ENCODE measurements at regions not wholly inside any gene's neighbourhood (a gene's known extent, or its start where the extent isn't known, plus 50 kb on each side); places are given as distances from the start of the nearest gene placed in this dataset.

DNA sequence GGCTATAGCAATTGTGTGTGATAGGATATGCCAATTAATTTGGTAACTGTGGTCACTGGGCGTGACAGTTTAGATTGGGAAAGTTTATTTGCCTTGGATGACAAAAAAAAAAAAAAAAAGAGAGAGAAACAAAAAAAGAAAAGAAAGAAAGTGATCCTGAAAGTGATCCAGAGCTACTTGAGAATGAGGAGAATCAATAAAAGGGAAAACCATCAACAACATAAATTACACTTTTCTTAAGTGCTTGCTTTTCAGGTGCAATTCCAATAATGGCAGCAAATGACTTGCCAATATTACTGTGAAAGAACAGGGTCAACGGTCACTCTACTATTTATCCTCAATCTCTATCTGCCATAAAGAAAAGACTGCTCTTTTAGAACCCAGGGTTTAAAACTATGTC, 191.8 kb upstream of the SEMA3C start:
- no peaks in the 10 kb centered on the region for H3K9me1 ChIP-seq (replicated peaks; ENCODE audit: control insufficient read depth, extremely low read depth, insufficient read depth, low read length)
- no peak overlapping the region for H3K27ac ChIP-seq (ENCODE audit: insufficient read depth, low read depth, low read length)
- FAIRE-seq, result no peak
- H3K36me3 ChIP-seq (ENCODE audit: control insufficient read depth in 2 of 2, extremely low read depth in 1 of 2, insufficient read depth in 2 of 2, low read length in 2 of 2), result no peaks in the 10 kb centered on the region
- no peak for DNase-seq (ENCODE audit: low read depth, low spot score)
- no peak overlapping the region for H2AFZ ChIP-seq (ENCODE audit: low read depth, low read length)
- no peaks in the 10 kb centered on the region for H3K27me3 ChIP-seq (ENCODE audit: control insufficient read depth in 2 of 2, insufficient read depth in 2 of 2, low read length in 2 of 2)
- no peak overlapping the region for H3K4me3 ChIP-seq (replicated peaks in 1 of 3; ENCODE audit: insufficient read depth in 1 of 3, low read depth in 1 of 3, low read length in 3 of 3)
- H3K9ac ChIP-seq (replicated peaks; ENCODE audit: extremely low read depth, insufficient read depth, low read length), result no peak overlapping the region
- H3K4me1 ChIP-seq (ENCODE audit: control insufficient read depth, extremely low read depth, insufficient read depth, low read length), result no peaks in the 10 kb centered on the region
- no peaks in the 10 kb centered on the region for H3K79me2 ChIP-seq (ENCODE audit: control insufficient read depth, insufficient read depth, low read length)
- intact Hi-C loops (cut with micrococcal nuclease), result no loop called here
- ChIA-PET CTCF (interaction anchor here (0.7 kb wide), 1 partner anchor 60 kb away, joined by 3 read pairs; no protein-coding TSS in a partner anchor), POLR2A (no interaction called here)
- no peaks in the 10 kb centered on the region for H4K20me1 ChIP-seq (replicated peaks; ENCODE audit: control insufficient read depth, extremely low read depth, insufficient read depth, low read length)
- BruUV-seq (replicated peaks), result no TSS peak
- dilution Hi-C loops (cut with MboI; ENCODE audit: extremely low pct_ligation_motif_present, low sequenced_read_pairs), result no loop called here
- no peak overlapping the region for H3K4me2 ChIP-seq (ENCODE audit: insufficient read depth, low read length)
- no peak for TF ChIP-seq GATA2 (IDR thresholded peaks at IDR 0.05; ENCODE audit: insufficient read depth, insufficient read length, low read depth, low read length)
- no peak for TF ChIP-seq EZH2 (IDR thresholded peaks at IDR 0.05; ENCODE audit: borderline replicate concordance, low read depth, low read length, severe bottlenecking)
- TF ChIP-seq, protein P1, sequence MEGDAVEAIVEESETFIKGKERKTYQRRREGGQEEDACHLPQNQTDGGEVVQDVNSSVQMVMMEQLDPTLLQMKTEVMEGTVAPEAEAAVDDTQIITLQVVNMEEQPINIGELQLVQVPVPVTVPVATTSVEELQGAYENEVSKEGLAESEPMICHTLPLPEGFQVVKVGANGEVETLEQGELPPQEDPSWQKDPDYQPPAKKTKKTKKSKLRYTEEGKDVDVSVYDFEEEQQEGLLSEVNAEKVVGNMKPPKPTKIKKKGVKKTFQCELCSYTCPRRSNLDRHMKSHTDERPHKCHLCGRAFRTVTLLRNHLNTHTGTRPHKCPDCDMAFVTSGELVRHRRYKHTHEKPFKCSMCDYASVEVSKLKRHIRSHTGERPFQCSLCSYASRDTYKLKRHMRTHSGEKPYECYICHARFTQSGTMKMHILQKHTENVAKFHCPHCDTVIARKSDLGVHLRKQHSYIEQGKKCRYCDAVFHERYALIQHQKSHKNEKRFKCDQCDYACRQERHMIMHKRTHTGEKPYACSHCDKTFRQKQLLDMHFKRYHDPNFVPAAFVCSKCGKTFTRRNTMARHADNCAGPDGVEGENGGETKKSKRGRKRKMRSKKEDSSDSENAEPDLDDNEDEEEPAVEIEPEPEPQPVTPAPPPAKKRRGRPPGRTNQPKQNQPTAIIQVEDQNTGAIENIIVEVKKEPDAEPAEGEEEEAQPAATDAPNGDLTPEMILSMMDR (IDR thresholded peaks at IDR 0.05; ENCODE audit: extremely low read depth in 1 of 2, insufficient read depth in 1 of 2, low read depth in 1 of 2, low read length in 2 of 2), result no peak
- TF ChIP-seq POLR2AphosphoS5 (IDR thresholded peaks at IDR 0.05; ENCODE audit: insufficient read depth, low read depth, low read length), result no peak
- no peak for TF ChIP-seq FOS (IDR thresholded peaks at IDR 0.05; ENCODE audit: borderline replicate concordance, insufficient read depth, low read length)
- no peak for TF ChIP-seq POLR2A (IDR thresholded peaks at IDR 0.05; ENCODE audit: low read depth, low read length)
- no peak for TF ChIP-seq MYC (IDR thresholded peaks at IDR 0.05; ENCODE audit: low read depth, low read length)
- H3K9me3 ChIP-seq (replicated peaks; ENCODE audit: control insufficient read depth, insufficient read depth, low read length), result no peaks in the 10 kb centered on the region

DNA sequence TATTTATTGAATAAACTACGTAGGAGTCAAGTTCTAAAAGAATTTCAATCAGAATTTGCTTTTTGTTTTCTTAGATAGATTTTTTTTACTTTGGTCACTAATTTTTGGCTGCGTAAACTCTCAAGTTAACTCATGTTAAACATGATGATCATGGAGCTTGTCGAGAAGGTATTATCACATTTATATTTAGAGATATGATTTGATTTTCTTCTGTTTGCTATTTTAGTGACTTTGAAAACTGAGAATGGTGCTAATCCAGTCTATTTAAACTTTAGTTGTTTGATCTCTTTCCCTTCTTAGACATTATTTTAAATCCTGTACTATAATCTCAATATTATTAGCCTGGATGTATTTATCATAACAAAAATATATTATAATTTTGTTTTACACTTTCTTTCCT, 179.4 kb upstream of the SEMA3C start:
- no peaks in the 10 kb centered on the region for H3K9me1 ChIP-seq (replicated peaks; ENCODE audit: control insufficient read depth, extremely low read depth, insufficient read depth, low read length)
- CTCF ChIA-PET, result no interaction called here
- H4K20me1 ChIP-seq (replicated peaks; ENCODE audit: control insufficient read depth, extremely low read depth, insufficient read depth, low read length), result no peaks in the 10 kb centered on the region
- intact Hi-C loops (cut with micrococcal nuclease) (no loop called here), dilution Hi-C loops (cut with MboI; ENCODE audit: extremely low pct_ligation_motif_present, low sequenced_read_pairs) (no loop called here)
- no peak for FAIRE-seq
- no peak overlapping the region for H2AFZ ChIP-seq (ENCODE audit: low read depth, low read length)
- H3K4me2 ChIP-seq (ENCODE audit: insufficient read depth, low read length), result no peak overlapping the region
- no peaks in the 10 kb centered on the region for H3K36me3 ChIP-seq (ENCODE audit: control insufficient read depth in 2 of 2, extremely low read depth in 1 of 2, insufficient read depth in 2 of 2, low read length in 2 of 2)
- no peaks in the 10 kb centered on the region for H3K9me3 ChIP-seq (replicated peaks; ENCODE audit: control insufficient read depth, insufficient read depth, low read length)
- H3K27me3 ChIP-seq (ENCODE audit: control insufficient read depth in 2 of 2, insufficient read depth in 2 of 2, low read length in 2 of 2), result no peaks in the 10 kb centered on the region
- no peak overlapping the region for H3K4me3 ChIP-seq (replicated peaks in 1 of 3; ENCODE audit: insufficient read depth in 1 of 3, low read depth in 1 of 3, low read length in 3 of 3)
- H3K79me2 ChIP-seq (ENCODE audit: control insufficient read depth, insufficient read depth, low read length), result no peaks in the 10 kb centered on the region
- POLR2A ChIA-PET, result no interaction called here
- DNase-seq (ENCODE audit: low read depth, low spot score), result no peak
- BruUV-seq (replicated peaks), result no TSS peak
- H3K4me1 ChIP-seq (ENCODE audit: control insufficient read depth, extremely low read depth, insufficient read depth, low read length), result no peaks in the 10 kb centered on the region
- TF ChIP-seq EZH2 (IDR thresholded peaks at IDR 0.05; ENCODE audit: borderline replicate concordance, low read depth, low read length, severe bottlenecking) (no peak), GATA2 (IDR thresholded peaks at IDR 0.05; ENCODE audit: insufficient read depth, insufficient read length, low read depth, low read length) (no peak), POLR2AphosphoS5 (IDR thresholded peaks at IDR 0.05; ENCODE audit: insufficient read depth, low read depth, low read length) (no peak), JUN (IDR thresholded peaks at IDR 0.05; ENCODE audit: borderline replicate concordance, insufficient read depth, insufficient read length, low read depth) (no peak), MYC (IDR thresholded peaks at IDR 0.05; ENCODE audit: low read depth, low read length) (no peak), FOS (IDR thresholded peaks at IDR 0.05; ENCODE audit: borderline replicate concordance, insufficient read depth, low read length) (no peak), POLR2A (IDR thresholded peaks at IDR 0.05; ENCODE audit: low read depth, low read length) (no peak)
- TF ChIP-seq, protein P1 (IDR thresholded peaks at IDR 0.05; ENCODE audit: extremely low read depth in 1 of 2, insufficient read depth in 1 of 2, low read depth in 1 of 2, low read length in 2 of 2), result no peak
- TF ChIP-seq, protein P2, sequence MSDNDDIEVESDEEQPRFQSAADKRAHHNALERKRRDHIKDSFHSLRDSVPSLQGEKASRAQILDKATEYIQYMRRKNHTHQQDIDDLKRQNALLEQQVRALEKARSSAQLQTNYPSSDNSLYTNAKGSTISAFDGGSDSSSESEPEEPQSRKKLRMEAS (IDR thresholded peaks at IDR 0.05; ENCODE audit: insufficient read depth, insufficient read length), result no peak
- no peak overlapping the region for H3K9ac ChIP-seq (replicated peaks; ENCODE audit: extremely low read depth, insufficient read depth, low read length)
- no peak overlapping the region for H3K27ac ChIP-seq (ENCODE audit: insufficient read depth, low read depth, low read length)
